H9 (cell line): ENCODE measurements at regions not wholly inside any gene's neighbourhood (a gene's known extent, or its start where the extent isn't known, plus 50 kb on each side); places are given as distances from the start of the nearest gene placed in this dataset.

Experiments used
- DNase-seq: peaks from one replicate; pipeline ENCODE4 v3.0.0-alpha.2; 2017
- H2AFZ ChIP-seq: one replicate; pipeline ENCODE4 v1.6.1; 2013; ENCODE audit warnings: mild to moderate bottlenecking, low read length, control low read depth, moderate library complexity
- H2AK5ac ChIP-seq: 2 replicates; pipeline ENCODE4 v1.6.1; 2013; ENCODE audit warnings: low read length, control low read depth, mixed read lengths; ENCODE audit not compliant: insufficient read length
- H2BK120ac ChIP-seq: one replicate; pipeline ENCODE4 v1.6.1; 2013; ENCODE audit warnings: low read depth, mild to moderate bottlenecking, low read length, control low read depth, inconsistent platforms; ENCODE audit not compliant: poor library complexity, severe bottlenecking
- H2BK12ac ChIP-seq: 2 replicates; pipeline ENCODE4 v1.6.1; 2013; ENCODE audit warnings: low read length, control low read depth, mixed read lengths, low read depth; ENCODE audit not compliant: insufficient read length
- H2BK15ac ChIP-seq: 2 replicates; pipeline ENCODE4 v1.6.1; 2013; ENCODE audit warnings: low read depth, low read length, control low read depth
- H2BK20ac ChIP-seq: one replicate; pipeline ENCODE4 v1.6.1; 2013; ENCODE audit warnings: low read depth, mild to moderate bottlenecking, low read length, control low read depth, inconsistent platforms; ENCODE audit not compliant: poor library complexity, severe bottlenecking
- H2BK5ac ChIP-seq: 2 replicates; pipeline ENCODE4 v1.6.1; 2013; ENCODE audit warnings: low read length, control low read depth, mixed read lengths; ENCODE audit not compliant: insufficient read length
- H3K14ac ChIP-seq: 2 replicates; pipeline ENCODE4 v1.6.1; 2013; ENCODE audit warnings: low read length, control low read depth; ENCODE audit not compliant: insufficient read depth
- H3K18ac ChIP-seq: 2 replicates; pipeline ENCODE4 v1.6.1; 2013; ENCODE audit warnings: low read depth, mild to moderate bottlenecking, mixed read lengths, low read length, control low read depth; ENCODE audit not compliant: insufficient read length
- H3K23ac ChIP-seq: 2 replicates; pipeline ENCODE4 v1.6.1; 2013; ENCODE audit warnings: low read length, control low read depth, mixed read lengths, low read depth; ENCODE audit not compliant: insufficient read length
- H3K23me2 ChIP-seq: 2 replicates; pipeline ENCODE4 v1.6.1; 2013; ENCODE audit warnings: low read depth, mild to moderate bottlenecking, mixed read lengths, low read length, control low read depth; ENCODE audit not compliant: insufficient read length, poor library complexity, severe bottlenecking
- H3K27ac ChIP-seq: 2 replicates; pipeline ENCODE4 v1.5.1; 2013; ENCODE audit warnings: low read length, control low read depth, mixed read lengths, low read depth; ENCODE audit not compliant: insufficient read length
- H3K27me3 ChIP-seq: 2 replicates; pipeline ENCODE4 v1.6.1; 2013; ENCODE audit warnings: low read length, control low read depth, inconsistent platforms; ENCODE audit not compliant: insufficient read depth
- H3K4ac ChIP-seq: 2 replicates; pipeline ENCODE4 v1.6.1; 2013; ENCODE audit warnings: low read depth, mild to moderate bottlenecking, control low read depth, inconsistent platforms, low read length, moderate library complexity
- H3K4me1 ChIP-seq: 2 replicates; pipeline ENCODE4 v1.6.1; 2013; ENCODE audit warnings: low read length, control low read depth, inconsistent platforms; ENCODE audit not compliant: insufficient read depth
- H3K4me2 ChIP-seq: 2 replicates; pipeline ENCODE4 v1.6.1; 2013; ENCODE audit warnings: low read length, control low read depth, mixed read lengths; ENCODE audit not compliant: insufficient read length, insufficient read depth
- H3K56ac ChIP-seq: 2 replicates; pipeline ENCODE4 v1.6.1; 2013; ENCODE audit warnings: low read depth, mild to moderate bottlenecking, mixed read lengths, low read length, control low read depth; ENCODE audit not compliant: insufficient read length
- H3K79me1 ChIP-seq: 2 replicates; pipeline ENCODE4 v1.6.1; 2013; ENCODE audit warnings: low read depth, mild to moderate bottlenecking, moderate library complexity, low read length, control low read depth, inconsistent platforms; ENCODE audit not compliant: insufficient read depth, poor library complexity, severe bottlenecking
- H3K79me2 ChIP-seq: 2 replicates; pipeline ENCODE4 v1.6.1; 2013; ENCODE audit warnings: low read length, control low read depth, inconsistent platforms; ENCODE audit not compliant: insufficient read depth
- H3K9ac ChIP-seq: 2 replicates; pipeline ENCODE4 v1.6.1; 2013; ENCODE audit warnings: low read length, control low read depth, mixed read lengths; ENCODE audit not compliant: insufficient read length; ENCODE audit errors: extremely low read depth
- H3K9me3 ChIP-seq: one replicate; pipeline ENCODE4 v1.6.1; 2013; ENCODE audit warnings: low read depth, low read length, inconsistent platforms; ENCODE audit not compliant: control insufficient read depth
- H3T11ph ChIP-seq: one replicate; pipeline ENCODE4 v1.6.1; 2013; ENCODE audit warnings: mild to moderate bottlenecking, low read length, control low read depth, inconsistent platforms
- H4K20me1 ChIP-seq: one replicate; pipeline ENCODE4 v1.6.1; 2013; ENCODE audit not compliant: control insufficient read depth, insufficient read length, insufficient read depth
- H4K5ac ChIP-seq: 2 replicates; pipeline ENCODE4 v1.6.1; 2013; ENCODE audit warnings: low read depth, mild to moderate bottlenecking, mixed read lengths, low read length, control low read depth; ENCODE audit not compliant: insufficient read length
- H4K8ac ChIP-seq: replicated peaks from 2 replicates; pipeline ENCODE4 v1.6.1; 2013; ENCODE audit warnings: low read length, control low read depth, mixed read lengths, low read depth; ENCODE audit not compliant: insufficient read length
- H4K91ac ChIP-seq: 2 replicates; pipeline ENCODE4 v1.6.1; 2013; ENCODE audit warnings: low read depth, mild to moderate bottlenecking, moderate library complexity, mixed read lengths, low read length, control low read depth; ENCODE audit not compliant: insufficient read length
- H3K27ac Mint-ChIP-seq, 3 experiments: 2 replicates in 2 of 3; 3 replicates in 1 of 3; pipeline ENCODE4 v1.8.0; 2020 to 2021; ENCODE audit warnings: mixed read lengths in 3 of 3, mild to moderate bottlenecking in 1 of 3, moderate library complexity in 1 of 3
- H3K27me3 Mint-ChIP-seq: 2 replicates; pipeline ENCODE4 v1.8.0; 2021; ENCODE audit warnings: low read depth, mild to moderate bottlenecking, moderate library complexity, mixed read lengths
- H3K36me3 Mint-ChIP-seq, 3 experiments: 2 replicates in 2 of 3; 3 replicates in 1 of 3; pipeline ENCODE4 v1.8.0; 2020 to 2021; ENCODE audit warnings: low read depth in 3 of 3, mixed read lengths in 3 of 3; ENCODE audit not compliant: insufficient read depth in 1 of 3
- H3K4me1 Mint-ChIP-seq, 2 experiments: 2 replicates each; pipeline ENCODE4 v1.8.0; 2020; ENCODE audit warnings: mixed read lengths in 2 of 2
- H3K4me3 Mint-ChIP-seq, 2 experiments: 2 replicates in 1 of 2; 3 replicates in 1 of 2; pipeline ENCODE4 v1.8.0; 2020 to 2021; ENCODE audit warnings: mild to moderate bottlenecking in 2 of 2, mixed read lengths in 2 of 2, moderate library complexity in 1 of 2
- H3K9me3 Mint-ChIP-seq, 2 experiments: 2 replicates in 1 of 2; 3 replicates in 1 of 2; pipeline ENCODE4 v1.8.0; 2020; ENCODE audit warnings: mild to moderate bottlenecking in 2 of 2, mixed read lengths in 2 of 2, moderate library complexity in 1 of 2
- WGBS: extraction: QIAGEN DNeasy Blood & Tissue Kit; methylation state at CpG from one replicate; pipeline ENCODE4 v1.1.7; 2013; ENCODE audit warnings: missing lambda C conversion rate, low lambda C conversion rate, mixed read lengths; ENCODE audit not compliant: insufficient read length; ENCODE audit errors: extremely low coverage; 5-methylcytosine and 5-hydroxymethylcytosine counted together
- TF ChIP-seq, protein P1 (sequence below): fragments of 200-600 bp; sonication (generic); conservative IDR thresholded peaks from 3 replicates; pipeline ENCODE4 v1.8.0; 2021; ENCODE audit warnings: antibody characterized with exemption, mild to moderate bottlenecking

DNA sequence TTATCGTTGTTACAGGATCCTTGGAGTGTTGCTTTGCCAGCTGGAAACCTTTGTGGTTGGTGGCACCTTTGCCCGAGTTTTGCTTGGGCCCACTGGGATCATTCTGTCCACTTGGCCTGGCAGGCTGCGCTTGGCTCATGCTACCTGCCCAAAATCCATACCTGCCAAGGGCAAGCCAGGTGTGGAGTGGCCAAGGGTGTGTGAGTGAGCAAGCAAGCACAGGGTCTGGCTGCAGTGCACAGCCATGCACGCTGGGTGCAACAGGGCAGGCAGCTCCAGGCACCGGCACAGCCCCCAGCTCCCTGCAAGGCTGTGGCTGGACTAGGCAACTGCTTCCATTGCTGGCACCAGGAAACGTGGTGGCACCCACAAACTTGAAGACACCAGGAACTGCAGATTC is 421.8 kb downstream of the ARL4A start:
- no peaks in the 10 kb centered on the region for H3K27me3 ChIP-seq
- no peak overlapping the region for H4K8ac ChIP-seq
- H3T11ph ChIP-seq: no peak overlapping the region
- TF ChIP-seq, protein P1, sequence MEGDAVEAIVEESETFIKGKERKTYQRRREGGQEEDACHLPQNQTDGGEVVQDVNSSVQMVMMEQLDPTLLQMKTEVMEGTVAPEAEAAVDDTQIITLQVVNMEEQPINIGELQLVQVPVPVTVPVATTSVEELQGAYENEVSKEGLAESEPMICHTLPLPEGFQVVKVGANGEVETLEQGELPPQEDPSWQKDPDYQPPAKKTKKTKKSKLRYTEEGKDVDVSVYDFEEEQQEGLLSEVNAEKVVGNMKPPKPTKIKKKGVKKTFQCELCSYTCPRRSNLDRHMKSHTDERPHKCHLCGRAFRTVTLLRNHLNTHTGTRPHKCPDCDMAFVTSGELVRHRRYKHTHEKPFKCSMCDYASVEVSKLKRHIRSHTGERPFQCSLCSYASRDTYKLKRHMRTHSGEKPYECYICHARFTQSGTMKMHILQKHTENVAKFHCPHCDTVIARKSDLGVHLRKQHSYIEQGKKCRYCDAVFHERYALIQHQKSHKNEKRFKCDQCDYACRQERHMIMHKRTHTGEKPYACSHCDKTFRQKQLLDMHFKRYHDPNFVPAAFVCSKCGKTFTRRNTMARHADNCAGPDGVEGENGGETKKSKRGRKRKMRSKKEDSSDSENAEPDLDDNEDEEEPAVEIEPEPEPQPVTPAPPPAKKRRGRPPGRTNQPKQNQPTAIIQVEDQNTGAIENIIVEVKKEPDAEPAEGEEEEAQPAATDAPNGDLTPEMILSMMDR: no peak
- no peak overlapping the region for H3K14ac ChIP-seq
- no peak overlapping the region for H3K23ac ChIP-seq
- H3K27ac ChIP-seq: no peak overlapping the region
- no peaks in the 10 kb centered on the region for H3K79me2 ChIP-seq
- no peak overlapping the region for H2BK5ac ChIP-seq
- H2BK20ac ChIP-seq: no peak overlapping the region
- peaks cover 0 to 2% (median 0%) of the 10 kb centered on the region in 3 experiments; a peak in 1 of 7 replicates for H3K36me3 Mint-ChIP-seq
- no peak overlapping the region for H2AK5ac ChIP-seq
- H3K4me1 Mint-ChIP-seq: peaks cover 3 to 5% of the 10 kb centered on the region in 2 experiments; a peak in 3 of 4 replicates
- no peak overlapping the region for H2BK12ac ChIP-seq
- WGBS: no CpG with 5 or more reads among the region's 6 CpGs
- H3K4me1 ChIP-seq: no peaks in the 10 kb centered on the region
- H3K9ac ChIP-seq: no peak overlapping the region
- no peak overlapping the region for H3K27ac Mint-ChIP-seq
- no peaks in the 10 kb centered on the region for H3K23me2 ChIP-seq
- no peaks in the 10 kb centered on the region for H3K79me1 ChIP-seq
- no peaks in the 10 kb centered on the region for H3K9me3 ChIP-seq
- H3K9me3 Mint-ChIP-seq: peaks cover 0 to 3% of the 10 kb centered on the region in 2 experiments; a peak in 1 of 5 replicates
- H3K56ac ChIP-seq: no peak overlapping the region
- no peak overlapping the region for H2BK120ac ChIP-seq
- H2BK15ac ChIP-seq: no peak overlapping the region
- H4K20me1 ChIP-seq: no peaks in the 10 kb centered on the region
- no peak overlapping the region for H2AFZ ChIP-seq
- no peak overlapping the region for H3K4me3 Mint-ChIP-seq
- H4K91ac ChIP-seq: no peak overlapping the region
- no peak overlapping the region for H3K4ac ChIP-seq
- no peaks in the 10 kb centered on the region for H3K27me3 Mint-ChIP-seq
- H3K4me2 ChIP-seq: no peak overlapping the region
- H3K18ac ChIP-seq: no peak overlapping the region
- DNase-seq: no peak
- H4K5ac ChIP-seq: no peak overlapping the region
